ENCODE measurements at regions not wholly inside any gene's neighbourhood (a gene's known extent, or its start where the extent isn't known, plus 50 kb on each side); places are given as distances from the start of the nearest gene placed in this dataset.
"Not testable (repeated sequence)": the region's sequence is repeated elsewhere in the genome, so short reads cannot be mapped to it uniquely, and the experiment has no call there.

GRCh38 chr2:87571889-87572465 is 175.9 kb upstream of the PLGLB2 start:
- not testable (repeated sequence) for TF ChIP-seq POLR2AphosphoS5 (IDR thresholded peaks at IDR 0.05; ENCODE audit: low read depth, low read length); FOSL1 (IDR thresholded peaks at IDR 0.05; ENCODE audit: low read depth); CTCF (IDR thresholded peaks at IDR 0.05 in 2 of 3, conservative IDR thresholded peaks at IDR 0.05 in 1 of 3; ENCODE audit: borderline replicate concordance in 1 of 3, insufficient read depth in 1 of 3, low read depth in 2 of 3, low read length in 2 of 3); POLR2A (IDR thresholded peaks at IDR 0.05; ENCODE audit: borderline replicate concordance, extremely low read depth, insufficient read depth, insufficient read length); ELF1 (IDR thresholded peaks at IDR 0.05; ENCODE audit: borderline replicate concordance, low read depth); ATF3 (IDR thresholded peaks at IDR 0.05); EGR1 (IDR thresholded peaks at IDR 0.05; ENCODE audit: low read depth); SP1 (IDR thresholded peaks at IDR 0.05; ENCODE audit: low read depth); EZH2 (IDR thresholded peaks at IDR 0.05)
